ENCODE measurements at regions not wholly inside any gene's neighbourhood (a gene's known extent, or its start where the extent isn't known, plus 50 kb on each side); places are given as distances from the start of the nearest gene placed in this dataset.

GRCh38 chr9:106697750-106698502, 165.0 kb upstream of the ZNF462 start:
- no peak for TF ChIP-seq POLR2A (IDR thresholded peaks at IDR 0.05)
- TF ChIP-seq CTCF (IDR thresholded peaks at IDR 0.05) = no peak

Data from heart left ventricle (tissue), 13 donors.